K562 (cell line): ENCODE measurements at regions not wholly inside any gene's neighbourhood (a gene's known extent, or its start where the extent isn't known, plus 50 kb on each side); places are given as distances from the start of the nearest gene placed in this dataset.

Source experiments
- ATAC-seq: fragments of 200-7000 bp; cut with Tn5 transposase; 3 replicates; pipeline ENCODE4 v1.9.1; 2020; ENCODE audit warnings: moderate library complexity
- BruUV-seq: library from RNA; stranded (reverse); fragments of 400-500 nt; replicated peaks from 2 replicates; lab custom pipeline; 2021; lab: Mats Ljungman, UMichigan
- CTCF ChIA-PET: fragments of 300-600 bp; formaldehyde crosslinking; extraction: SDS; loops from one replicate; lab custom pipeline; 2021; ENCODE audit warnings: low intra/inter-chr PET ratio; lab: Yijun Ruan, JAX
- POLR2A ChIA-PET: fragments of 300-600, 350-650 bp; sonication (Branson Sonifier 250); formaldehyde crosslinking; extraction: SDS; loops from one replicate; lab custom pipeline; 2021; ENCODE audit warnings: antibody characterized with exemption, inconsistent platforms; lab: Yijun Ruan, JAX
- DNase-seq, 4 experiments: peaks; one replicate each; pipeline versions ENCODE4 v3.0.0 to v3.0.0-alpha.2; 2011 to 2018; ENCODE audit warnings: low spot score in 3 of 4, mixed read lengths in 3 of 4; ENCODE audit errors: extremely low read depth in 1 of 4
- FAIRE-seq: peaks from 2 replicates; lab custom pipeline; 2011; peaks lifted over from hg19 to GRCh38; lab: Jason Lieb, UNC
- H2AFZ ChIP-seq: 2 replicates; pipeline ENCODE4 v1.6.0; 2011; ENCODE audit warnings: low read depth, low read length, control low read depth, inconsistent platforms
- H3K27ac ChIP-seq: fragments of 200-600 bp; 3 replicates; pipeline ENCODE4 v1.8.0; 2011; ENCODE audit warnings: low read depth, mild to moderate bottlenecking, control low read depth, inconsistent platforms, low read length, moderate library complexity, mixed read lengths; ENCODE audit errors: extremely low read depth
- H3K27me3 ChIP-seq, 2 experiments: fragments of 300-600 bp in 1 of 2; 2 replicates in 1 of 2; 3 replicates in 1 of 2; pipeline versions ENCODE4 v1.6.0 to v1.8.0; 2011; ENCODE audit warnings: inconsistent platforms in 2 of 2, low read length in 2 of 2, mild to moderate bottlenecking in 1 of 2, mixed read lengths in 1 of 2, moderate library complexity in 1 of 2; ENCODE audit not compliant: control insufficient read depth in 2 of 2, insufficient read depth in 2 of 2
- H3K36me3 ChIP-seq: fragments of 300-600 bp; 3 replicates; pipeline ENCODE4 v1.8.0; 2011; ENCODE audit warnings: mild to moderate bottlenecking, low read length, inconsistent platforms; ENCODE audit not compliant: control insufficient read depth, insufficient read depth
- H3K4me1 ChIP-seq, 2 experiments: fragments of 200-600 bp in 1 of 2; replicated peaks in 1 of 2; 2 replicates in 1 of 2; 3 replicates in 1 of 2; pipeline versions ENCODE4 v1.5.1 to v1.8.0; 2011; ENCODE audit warnings: inconsistent platforms in 2 of 2, low read length in 2 of 2, mild to moderate bottlenecking in 1 of 2, mixed read lengths in 1 of 2, moderate library complexity in 1 of 2; ENCODE audit not compliant: control insufficient read depth in 2 of 2, insufficient read depth in 2 of 2
- H3K4me2 ChIP-seq: 2 replicates; pipeline ENCODE4 v1.6.1; 2011; ENCODE audit warnings: low read length, control low read depth, inconsistent platforms, mixed read lengths; ENCODE audit not compliant: insufficient read depth
- H3K4me3 ChIP-seq: fragments of 200-600 bp; sonication (generic), shearing (Covaris generic); 2 replicates; pipeline ENCODE4 v1.5.1; 2016; ENCODE audit warnings: control low read depth, inconsistent platforms
- H3K79me2 ChIP-seq: fragments of 200-600 bp; 3 replicates; pipeline ENCODE4 v1.8.0; 2011; ENCODE audit warnings: low read length, inconsistent platforms; ENCODE audit not compliant: control insufficient read depth, insufficient read depth
- H3K9ac ChIP-seq, 2 experiments: 2 replicates each; pipeline versions ENCODE4 v1.6.0 to v1.6.1; 2011; ENCODE audit warnings: low read depth in 2 of 2, low read length in 2 of 2, control low read depth in 1 of 2, inconsistent platforms in 1 of 2, mild to moderate bottlenecking in 1 of 2, mixed read lengths in 1 of 2; ENCODE audit not compliant: insufficient read depth in 1 of 2
- H3K9me1 ChIP-seq: one replicate; pipeline ENCODE4 v1.6.0; 2011; ENCODE audit warnings: inconsistent platforms, mild to moderate bottlenecking, low read length, moderate library complexity; ENCODE audit not compliant: control insufficient read depth, insufficient read depth
- H3K9me3 ChIP-seq: replicated peaks from 2 replicates; pipeline ENCODE4 v1.5.1; 2011; ENCODE audit warnings: low read depth, low read length, inconsistent platforms; ENCODE audit not compliant: control insufficient read depth, insufficient read depth
- H4K20me1 ChIP-seq: replicated peaks from 2 replicates; pipeline ENCODE4 v1.6.1; 2011; ENCODE audit warnings: low read length, inconsistent platforms, mixed read lengths; ENCODE audit not compliant: control insufficient read depth, insufficient read depth
- ELF4 ChIP-seq: fragments of 450-650 bp; formaldehyde crosslinking; IDR thresholded peaks from 2 replicates; pipeline ENCODE4 v1.4.0; 2022; ENCODE audit warnings: missing genetic modification characterization
- SMARCC2 ChIP-seq: fragments of 450-650 bp; IDR thresholded peaks from 2 replicates; pipeline ENCODE4 v1.6.1; 2017; ENCODE audit warnings: antibody characterized with exemption, moderate library complexity, mild to moderate bottlenecking, low read depth
- YBX1 ChIP-seq: fragments of 450-650 bp; IDR thresholded peaks from 2 replicates; pipeline ENCODE4 v1.7.1; 2016; ENCODE audit warnings: mild to moderate bottlenecking
- ZFP30 ChIP-seq: fragments of 250-450 bp; sonication (Bioruptor Pico); IDR thresholded peaks from 2 replicates; pipeline ENCODE4 v1.8.0; 2022; ENCODE audit warnings: moderate library complexity, mild to moderate bottlenecking, inconsistent platforms, borderline replicate concordance
- ZNF165 ChIP-seq: fragments of 250-450 bp; sonication (Bioruptor Pico); IDR thresholded peaks from 2 replicates; pipeline ENCODE4 v1.4.0; 2020; ENCODE audit warnings: borderline replicate concordance
- WGBS: fragments of 100-300 bp; shearing (Covaris generic); methylation state at CpG from one replicate; pipeline ENCODE4 v1.1.6; 2016; ENCODE audit warnings: low coverage, mixed read lengths; ENCODE audit not compliant: insufficient coverage; ENCODE audit errors: missing lambda C conversion rate; 5-methylcytosine and 5-hydroxymethylcytosine counted together
- in situ Hi-C: fragments of 300-500 bp; cut with MboI; formaldehyde crosslinking; loops from 4 replicates; pipeline ENCODE4 v1.15.0; 2018; ENCODE audit warnings: inconsistent platforms, mixed read lengths
- intact Hi-C: fragments of 100-400 bp; cut with micrococcal nuclease; formaldehyde crosslinking; loops from 2 replicates; pipeline ENCODE4 v1.14.2; 2022
- TF ChIP-seq, protein P1 (sequence below): sonication (generic); formaldehyde crosslinking; IDR thresholded peaks from 2 replicates; pipeline ENCODE4 v1.8.1; 2023; ENCODE audit warnings: mild to moderate bottlenecking, missing genetic modification reagents

DNA sequence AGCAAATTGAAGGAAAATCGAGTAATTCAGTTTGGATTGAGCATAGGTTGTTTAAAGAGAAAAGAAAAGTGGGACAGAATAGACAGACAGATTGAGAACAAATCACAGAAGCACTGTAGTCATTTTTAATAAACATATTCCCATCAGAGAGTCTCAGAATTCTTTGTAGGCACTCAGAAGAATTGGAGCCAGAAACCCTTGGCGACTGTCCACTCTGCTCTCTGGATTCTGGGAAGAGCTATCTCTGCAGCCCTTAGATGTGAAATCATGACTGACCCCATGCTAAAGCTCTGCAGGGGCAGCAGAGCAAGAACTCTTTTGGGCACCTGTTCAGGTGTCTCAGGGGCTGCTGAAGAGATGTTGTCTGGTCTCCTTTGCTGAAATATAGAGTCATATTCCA lies 223.7 kb upstream of the KIRREL3 start:
- no TSS peak for BruUV-seq
- Histone ChIP-seq H3K79me2 (no peaks in the 10 kb centered on the region), H3K9me1 (no peaks in the 10 kb centered on the region), H3K4me1 (no peaks in the 10 kb centered on the region), H4K20me1 (no peaks in the 10 kb centered on the region)
- no peak for ATAC-seq
- CTCF ChIA-PET: no interaction called here
- in situ Hi-C loops: no loop called here
- TF ChIP-seq YBX1 (no peak), ZNF165 (CRISPR knock-in tag) (no peak), ZFP30 (CRISPR knock-in tag) (no peak), ELF4 (CRISPR knock-in tag) (no peak), SMARCC2 (no peak)
- TF ChIP-seq, protein P1, sequence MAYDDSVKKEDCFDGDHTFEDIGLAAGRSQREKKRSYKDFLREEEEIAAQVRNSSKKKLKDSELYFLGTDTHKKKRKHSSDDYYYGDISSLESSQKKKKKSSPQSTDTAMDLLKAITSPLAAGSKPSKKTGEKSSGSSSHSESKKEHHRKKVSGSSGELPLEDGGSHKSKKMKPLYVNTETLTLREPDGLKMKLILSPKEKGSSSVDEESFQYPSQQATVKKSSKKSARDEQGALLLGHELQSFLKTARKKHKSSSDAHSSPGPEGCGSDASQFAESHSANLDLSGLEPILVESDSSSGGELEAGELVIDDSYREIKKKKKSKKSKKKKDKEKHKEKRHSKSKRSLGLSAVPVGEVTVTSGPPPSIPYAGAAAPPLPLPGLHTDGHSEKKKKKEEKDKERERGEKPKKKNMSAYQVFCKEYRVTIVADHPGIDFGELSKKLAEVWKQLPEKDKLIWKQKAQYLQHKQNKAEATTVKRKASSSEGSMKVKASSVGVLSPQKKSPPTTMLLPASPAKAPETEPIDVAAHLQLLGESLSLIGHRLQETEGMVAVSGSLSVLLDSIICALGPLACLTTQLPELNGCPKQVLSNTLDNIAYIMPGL (CRISPR knock-in tag): no peak
- TF ChIP-seq, all 486 proteins: peak for 0
- POLR2A ChIA-PET: interaction anchor here (0.6 kb wide), 1 partner anchor 801 kb away, joined by 3 read pairs; no protein-coding TSS in a partner anchor
- Histone ChIP-seq H3K4me2 (no peak overlapping the region), H3K4me3 (no peak overlapping the region), H2AFZ (no peak overlapping the region), H3K9ac (no peak overlapping the region), H3K9me3 (no peaks in the 10 kb centered on the region), H3K27me3 (no peaks in the 10 kb centered on the region), H3K27ac (no peak overlapping the region), H3K36me3 (no peaks in the 10 kb centered on the region)
- intact Hi-C loops: no loop called here
- FAIRE-seq: no peak
- no peak for DNase-seq
- WGBS: 6% methylated on average over 2 of the region's 2 CpGs
